Esophagus muscularis mucosa (tissue), 3 donors: ENCODE measurements at regions not wholly inside any gene's neighbourhood (a gene's known extent, or its start where the extent isn't known, plus 50 kb on each side); places are given as distances from the start of the nearest gene placed in this dataset.

Source experiments
- POLR2A ChIP-seq: fragments of 450-650 bp; IDR thresholded peaks from one replicate; pipeline ENCODE4 v1.6.1; 2017; ENCODE audit warnings: antibody characterized with exemption, moderate library complexity, mild to moderate bottlenecking, low read depth
- TF ChIP-seq, protein P1 (sequence below), 3 experiments: fragments of 200-600 bp in 2 of 3; fragments of 450-650 bp in 1 of 3; sonication (generic) in 2 of 3; IDR thresholded peaks; one replicate each; pipeline ENCODE4 v1.5.1; 2017 to 2019; ENCODE audit warnings: antibody characterized with exemption in 3 of 3, mild to moderate bottlenecking in 2 of 3, moderate library complexity in 1 of 3

GRCh38 chr12:41907021-41907420, 237.7 kb downstream of the GXYLT1 start:
- TF ChIP-seq, protein P1, sequence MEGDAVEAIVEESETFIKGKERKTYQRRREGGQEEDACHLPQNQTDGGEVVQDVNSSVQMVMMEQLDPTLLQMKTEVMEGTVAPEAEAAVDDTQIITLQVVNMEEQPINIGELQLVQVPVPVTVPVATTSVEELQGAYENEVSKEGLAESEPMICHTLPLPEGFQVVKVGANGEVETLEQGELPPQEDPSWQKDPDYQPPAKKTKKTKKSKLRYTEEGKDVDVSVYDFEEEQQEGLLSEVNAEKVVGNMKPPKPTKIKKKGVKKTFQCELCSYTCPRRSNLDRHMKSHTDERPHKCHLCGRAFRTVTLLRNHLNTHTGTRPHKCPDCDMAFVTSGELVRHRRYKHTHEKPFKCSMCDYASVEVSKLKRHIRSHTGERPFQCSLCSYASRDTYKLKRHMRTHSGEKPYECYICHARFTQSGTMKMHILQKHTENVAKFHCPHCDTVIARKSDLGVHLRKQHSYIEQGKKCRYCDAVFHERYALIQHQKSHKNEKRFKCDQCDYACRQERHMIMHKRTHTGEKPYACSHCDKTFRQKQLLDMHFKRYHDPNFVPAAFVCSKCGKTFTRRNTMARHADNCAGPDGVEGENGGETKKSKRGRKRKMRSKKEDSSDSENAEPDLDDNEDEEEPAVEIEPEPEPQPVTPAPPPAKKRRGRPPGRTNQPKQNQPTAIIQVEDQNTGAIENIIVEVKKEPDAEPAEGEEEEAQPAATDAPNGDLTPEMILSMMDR (IDR thresholded peaks at IDR 0.05): no peak
- TF ChIP-seq POLR2A: no peak
